ENCODE measurements at regions not wholly inside any gene's neighbourhood (a gene's known extent, or its start where the extent isn't known, plus 50 kb on each side); places are given as distances from the start of the nearest gene placed in this dataset.

- H3K4me3 ChIP-seq (IDR thresholded peaks at IDR 0.05; ENCODE audit: insufficient read depth, low read depth, low read length), result no peak overlapping the region
- H3K36me3 ChIP-seq (ENCODE audit: insufficient read depth), result no peaks in the 10 kb centered on the region
- no peak overlapping the region for H3K27ac ChIP-seq
- H4K20me1 ChIP-seq (ENCODE audit: insufficient read depth), result no peaks in the 10 kb centered on the region
- no peaks in the 10 kb centered on the region for H3K79me2 ChIP-seq (ENCODE audit: insufficient read depth, low read depth)
- H3K4me2 ChIP-seq, result no peak overlapping the region
- no peak for TF ChIP-seq CTCF (conservative IDR thresholded peaks at IDR 0.05; ENCODE audit: low read depth, low read length)
- H3K27me3 ChIP-seq (ENCODE audit: insufficient read depth, low read depth), result no peaks in the 10 kb centered on the region
- H2AFZ ChIP-seq (ENCODE audit: low read depth), result no peak overlapping the region
- no peaks in the 10 kb centered on the region for H3K4me1 ChIP-seq (ENCODE audit: low read depth, poor library complexity, severe bottlenecking)
- no peak overlapping the region for H3K9ac ChIP-seq
Observed at GRCh38 chr5:2391021-2391420, 360.5 kb downstream of the IRX2 start.

- H3K9ac ChIP-seq, result no peak overlapping the region
- H3K4me2 ChIP-seq, result no peak overlapping the region
- H3K36me3 ChIP-seq (ENCODE audit: insufficient read depth), result no peaks in the 10 kb centered on the region
- no peaks in the 10 kb centered on the region for H3K4me1 ChIP-seq (ENCODE audit: low read depth, poor library complexity, severe bottlenecking)
- no peaks in the 10 kb centered on the region for H3K27me3 ChIP-seq (ENCODE audit: insufficient read depth, low read depth)
- no peak for TF ChIP-seq CTCF (conservative IDR thresholded peaks at IDR 0.05; ENCODE audit: low read depth, low read length)
- H3K27ac ChIP-seq, result no peak overlapping the region
- H3K79me2 ChIP-seq (ENCODE audit: insufficient read depth, low read depth), result no peaks in the 10 kb centered on the region
- H3K4me3 ChIP-seq (IDR thresholded peaks at IDR 0.05; ENCODE audit: insufficient read depth, low read depth, low read length), result no peak overlapping the region
- no peaks in the 10 kb centered on the region for H4K20me1 ChIP-seq (ENCODE audit: insufficient read depth)
- H2AFZ ChIP-seq (ENCODE audit: low read depth), result no peak overlapping the region
Observed at GRCh38 chr5:2388571-2388970, 362.9 kb downstream of the IRX2 start.

GRCh38 chr5:2387634-2388325 lies 363.7 kb downstream of the IRX2 start:
- no peak overlapping the region for H3K9ac ChIP-seq
- H3K4me3 ChIP-seq (IDR thresholded peaks at IDR 0.05; ENCODE audit: insufficient read depth, low read depth, low read length), result no peak overlapping the region
- H3K4me2 ChIP-seq, result no peak overlapping the region
- no peak overlapping the region for H2AFZ ChIP-seq (ENCODE audit: low read depth)
- no peak for TF ChIP-seq CTCF (conservative IDR thresholded peaks at IDR 0.05; ENCODE audit: low read depth, low read length)
- H3K4me1 ChIP-seq (ENCODE audit: low read depth, poor library complexity, severe bottlenecking), result no peaks in the 10 kb centered on the region
- H3K79me2 ChIP-seq (ENCODE audit: insufficient read depth, low read depth), result no peaks in the 10 kb centered on the region
- H3K27ac ChIP-seq, result no peak overlapping the region
- no peaks in the 10 kb centered on the region for H4K20me1 ChIP-seq (ENCODE audit: insufficient read depth)
- H3K36me3 ChIP-seq (ENCODE audit: insufficient read depth), result no peaks in the 10 kb centered on the region
- no peaks in the 10 kb centered on the region for H3K27me3 ChIP-seq (ENCODE audit: insufficient read depth, low read depth)

- Histone ChIP-seq H3K4me3 (IDR thresholded peaks at IDR 0.05; ENCODE audit: insufficient read depth, low read depth, low read length) (no peak overlapping the region), H3K27me3 (ENCODE audit: insufficient read depth, low read depth) (no peaks in the 10 kb centered on the region), H3K4me2 (no peak overlapping the region), H3K27ac (no peak overlapping the region), H2AFZ (ENCODE audit: low read depth) (no peak overlapping the region), H3K9ac (no peak overlapping the region), H4K20me1 (ENCODE audit: insufficient read depth) (no peaks in the 10 kb centered on the region), H3K79me2 (ENCODE audit: insufficient read depth, low read depth) (no peaks in the 10 kb centered on the region), H3K36me3 (ENCODE audit: insufficient read depth) (no peaks in the 10 kb centered on the region), H3K4me1 (ENCODE audit: low read depth, poor library complexity, severe bottlenecking) (no peaks in the 10 kb centered on the region)
- no peak for TF ChIP-seq CTCF (conservative IDR thresholded peaks at IDR 0.05; ENCODE audit: low read depth, low read length)
Observed at GRCh38 chr5:2387250-2387633, 364.2 kb downstream of the IRX2 start.

All from KMS-11 (cell line).